HepG2 (cell line): ENCODE measurements at regions not wholly inside any gene's neighbourhood (a gene's known extent, or its start where the extent isn't known, plus 50 kb on each side); places are given as distances from the start of the nearest gene placed in this dataset.

Experiments used
- ATAC-seq: fragments of 200-7000 bp; cut with Tn5 transposase; 3 replicates; pipeline ENCODE4 v1.9.1; 2020; ENCODE audit warnings: mild to moderate bottlenecking, moderate library complexity
- BruUV-seq: library from RNA; stranded (reverse); fragments of 400-500 nt; replicated peaks from 2 replicates; lab custom pipeline; 2021; lab: Mats Ljungman, UMichigan
- CTCF ChIA-PET: fragments of 300-600 bp; formaldehyde crosslinking; extraction: SDS; loops from one replicate; lab custom pipeline; 2021; ENCODE audit warnings: low total read pairs, inconsistent platforms, low intra/inter-chr PET ratio; lab: Yijun Ruan, JAX
- POLR2A ChIA-PET: fragments of 350-600 bp; sonication (Branson Sonifier 250); formaldehyde crosslinking; loops from one replicate; lab custom pipeline; 2020; ENCODE audit warnings: antibody characterized with exemption, inconsistent platforms; lab: Yijun Ruan, JAX
- DNase-seq: peaks from one replicate; pipeline ENCODE4 v3.0.0-alpha.2; 2015; ENCODE audit warnings: low spot score
- FAIRE-seq: peaks from 3 replicates; lab custom pipeline; 2011; peaks lifted over from hg19 to GRCh38; lab: Jason Lieb, UNC
- H2AFZ ChIP-seq: one replicate; pipeline ENCODE4 v1.6.1; 2011; ENCODE audit warnings: low read length, inconsistent platforms
- H3K27ac ChIP-seq: fragments of 300-600 bp; 3 replicates; pipeline ENCODE4 v1.8.0; 2011; ENCODE audit warnings: mixed run types, mild to moderate bottlenecking, mixed read lengths, low read length, inconsistent platforms; ENCODE audit not compliant: insufficient read depth; ENCODE audit errors: extremely low read length
- H3K27me3 ChIP-seq, 2 experiments: fragments of 200-600 bp in 1 of 2; 2 replicates in 1 of 2; 3 replicates in 1 of 2; pipeline versions ENCODE4 v1.6.0 to v1.8.0; 2011; ENCODE audit warnings: low read length in 2 of 2, mild to moderate bottlenecking in 2 of 2, moderate library complexity in 2 of 2, inconsistent platforms in 1 of 2; ENCODE audit not compliant: insufficient read depth in 2 of 2, control insufficient read depth in 1 of 2
- H3K36me3 ChIP-seq, 2 experiments: fragments of 200-600 bp in 1 of 2; replicated peaks in 1 of 2; 2 replicates in 1 of 2; 3 replicates in 1 of 2; pipeline versions ENCODE4 v1.5.1 to v1.8.0; 2011; ENCODE audit warnings: low read length in 2 of 2, inconsistent platforms in 1 of 2; ENCODE audit not compliant: insufficient read depth in 2 of 2, control insufficient read depth in 1 of 2
- H3K4me1 ChIP-seq: 2 replicates; pipeline ENCODE4 v1.5.1; 2012; ENCODE audit warnings: low read length, inconsistent platforms; ENCODE audit not compliant: insufficient read depth
- H3K4me2 ChIP-seq: 2 replicates; pipeline ENCODE4 v1.6.0; 2011; ENCODE audit warnings: low read depth, low read length, inconsistent platforms
- H3K4me3 ChIP-seq, 3 experiments: fragments of 200-600 bp in 1 of 3; sonication (generic), shearing (Covaris generic) in 1 of 3; replicated peaks in 1 of 3; 2 replicates each; pipeline ENCODE4 v1.5.1; 2011 to 2016; ENCODE audit warnings: low read length in 3 of 3, inconsistent platforms in 2 of 3, low read depth in 2 of 3, mild to moderate bottlenecking in 2 of 3, control low read depth in 1 of 3, mixed read lengths in 1 of 3; ENCODE audit not compliant: insufficient read depth in 1 of 3
- H3K79me2 ChIP-seq: one replicate; pipeline ENCODE4 v1.6.1; 2011; ENCODE audit warnings: low read length, inconsistent platforms; ENCODE audit not compliant: insufficient read depth
- H3K9ac ChIP-seq: 2 replicates; pipeline ENCODE4 v1.6.0; 2011; ENCODE audit warnings: mild to moderate bottlenecking, low read depth, low read length, inconsistent platforms; ENCODE audit not compliant: insufficient read depth
- H3K9me3 ChIP-seq: 2 replicates; pipeline ENCODE4 v1.5.1; 2012; ENCODE audit warnings: mild to moderate bottlenecking, low read length
- H4K20me1 ChIP-seq: 2 replicates; pipeline ENCODE4 v1.6.0; 2011; ENCODE audit warnings: inconsistent platforms, mild to moderate bottlenecking, low read length, moderate library complexity; ENCODE audit not compliant: insufficient read depth
- NR2F1 ChIP-seq, 2 experiments: fragments of 450-650 bp in 1 of 2; formaldehyde crosslinking in 1 of 2; IDR thresholded peaks; 2 replicates each; pipeline versions ENCODE4 v1.5.0 to v1.6.1; 2016 to 2020; ENCODE audit warnings: mild to moderate bottlenecking in 1 of 2, missing compliant biosample characterization in 1 of 2, missing genetic modification reagents in 1 of 2, moderate library complexity in 1 of 2
- TP53 ChIP-seq: sonication (generic); formaldehyde crosslinking; conservative IDR thresholded peaks from 2 replicates; pipeline ENCODE4 v1.4.0; 2020; ENCODE audit warnings: missing genetic modification reagents
- ZNF639 ChIP-seq: conservative IDR thresholded peaks from 2 replicates; pipeline ENCODE4 v1.6.1; 2018; ENCODE audit warnings: missing genetic modification reagents
- WGBS: methylation state at CpG from one replicate; pipeline ENCODE4 v1.1.6; 2017; ENCODE audit warnings: low lambda C conversion rate; 5-methylcytosine and 5-hydroxymethylcytosine counted together
- in situ Hi-C: cut with HindIII; loops from 2 replicates; pipeline ENCODE4 v1.10.0; 2017; ENCODE audit warnings: low pct_unique_long_range_greater_than_20kb; ENCODE audit not compliant: extremely low pct_ligation_motif_present
- intact Hi-C: fragments of 100-400 bp; cut with micrococcal nuclease; formaldehyde crosslinking; loops from one replicate; pipeline ENCODE4 v1.10.0; 2022; ENCODE audit not compliant: unreplicated experiment

GRCh38 chr5:61627531-61627930 lies 295.5 kb downstream of the ZSWIM6 start:
- DNase-seq: no peak
- TF ChIP-seq TP53: no peak
- ATAC-seq: no peak
- POLR2A ChIA-PET: no interaction called here
- Histone ChIP-seq H3K27me3 (peaks cover 1 to 24% of the 10 kb centered on the region in 2 experiments; a peak in 3 of 5 replicates), H3K9me3 (no peaks in the 10 kb centered on the region), H3K27ac (no peak overlapping the region), H3K9ac (no peak overlapping the region), H2AFZ (no peak overlapping the region), H3K36me3 (no peaks in the 10 kb centered on the region), H3K79me2 (no peaks in the 10 kb centered on the region), H3K4me2 (no peak overlapping the region), H4K20me1 (no peaks in the 10 kb centered on the region), H3K4me3 (no peak overlapping the region), H3K4me1 (no peaks in the 10 kb centered on the region)
- in situ Hi-C loops: no loop called here
- intact Hi-C loops: no loop called here
- no TSS peak for BruUV-seq
- CTCF ChIA-PET: no interaction called here
- FAIRE-seq: no peak
- 0% methylated on average over 2 of the region's 2 CpGs for WGBS

- H4K20me1 ChIP-seq: no peaks in the 10 kb centered on the region
- ChIA-PET POLR2A (no interaction called here), CTCF (no interaction called here)
- TF ChIP-seq NR2F1 (CRISPR knock-in tag; IDR thresholded peaks at IDR 0.05): no peak
- TF ChIP-seq ZNF639 (CRISPR knock-in tag): no peak
- 53% methylated on average over 2 of the region's 2 CpGs for WGBS
- H3K27me3 ChIP-seq: peaks cover 1 to 13% of the 10 kb centered on the region in 2 experiments; a peak in 3 of 5 replicates
- ATAC-seq: no peak
- intact Hi-C loops (no loop called here), in situ Hi-C loops (no loop called here)
- no peak for FAIRE-seq
- no peak overlapping the region for H3K27ac ChIP-seq
- no TSS peak for BruUV-seq
- H3K4me1 ChIP-seq: no peaks in the 10 kb centered on the region
- no peak overlapping the region for H2AFZ ChIP-seq
- H3K4me2 ChIP-seq: no peak overlapping the region
- DNase-seq: no peak
- H3K79me2 ChIP-seq: no peaks in the 10 kb centered on the region
- no peaks in the 10 kb centered on the region for H3K9me3 ChIP-seq
- H3K36me3 ChIP-seq: no peaks in the 10 kb centered on the region
- no peak overlapping the region for H3K4me3 ChIP-seq
- H3K9ac ChIP-seq: no peak overlapping the region
Observed at GRCh38 chr5:61630908-61631307, 298.9 kb downstream of the ZSWIM6 start.
